Astrocyte of the spinal cord (primary cell): ENCODE measurements at regions not wholly inside any gene's neighbourhood (a gene's known extent, or its start where the extent isn't known, plus 50 kb on each side); places are given as distances from the start of the nearest gene placed in this dataset.

ENCODE experiments used
- DNase-seq: peaks from one replicate; pipeline ENCODE4 v3.0.0; 2011; ENCODE audit warnings: low read depth, low spot score
- H3K4me3 ChIP-seq: 2 replicates; pipeline ENCODE4 v1.5.1; 2011; ENCODE audit warnings: low read depth, mild to moderate bottlenecking, low read length, moderate library complexity
- CTCF ChIP-seq: IDR thresholded peaks from 2 replicates; pipeline ENCODE4 v1.5.1; 2012; ENCODE audit warnings: low read depth, mild to moderate bottlenecking, low read length, inconsistent platforms
- in situ Hi-C: cut with HindIII; loops from 2 replicates; pipeline ENCODE4 v1.10.0; 2017; ENCODE audit warnings: low sequenced_read_pairs

DNA sequence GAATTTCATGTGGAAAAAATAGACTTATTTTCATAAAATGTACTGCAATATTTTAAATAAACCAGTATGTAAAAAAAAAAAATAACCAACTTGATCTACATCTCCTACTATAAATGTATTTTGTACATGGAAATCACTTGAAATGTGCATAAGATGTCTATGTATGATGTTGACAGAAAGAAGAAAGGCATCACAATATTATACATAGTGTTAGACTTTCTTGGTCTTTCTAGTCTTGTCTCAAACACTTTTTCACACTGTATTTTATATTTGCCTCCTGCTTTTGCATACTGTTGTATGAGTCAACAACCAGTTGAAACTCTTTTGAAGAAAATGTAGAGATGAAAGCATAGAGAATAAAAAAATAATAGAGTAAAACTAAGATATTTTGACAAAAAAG lies 352.4 kb upstream of the MGAT4C start:
- in situ Hi-C loops, result no loop called here
- DNase-seq, result no peak
- TF ChIP-seq CTCF, result no peak
- H3K4me3 ChIP-seq, result no peak overlapping the region

DNA sequence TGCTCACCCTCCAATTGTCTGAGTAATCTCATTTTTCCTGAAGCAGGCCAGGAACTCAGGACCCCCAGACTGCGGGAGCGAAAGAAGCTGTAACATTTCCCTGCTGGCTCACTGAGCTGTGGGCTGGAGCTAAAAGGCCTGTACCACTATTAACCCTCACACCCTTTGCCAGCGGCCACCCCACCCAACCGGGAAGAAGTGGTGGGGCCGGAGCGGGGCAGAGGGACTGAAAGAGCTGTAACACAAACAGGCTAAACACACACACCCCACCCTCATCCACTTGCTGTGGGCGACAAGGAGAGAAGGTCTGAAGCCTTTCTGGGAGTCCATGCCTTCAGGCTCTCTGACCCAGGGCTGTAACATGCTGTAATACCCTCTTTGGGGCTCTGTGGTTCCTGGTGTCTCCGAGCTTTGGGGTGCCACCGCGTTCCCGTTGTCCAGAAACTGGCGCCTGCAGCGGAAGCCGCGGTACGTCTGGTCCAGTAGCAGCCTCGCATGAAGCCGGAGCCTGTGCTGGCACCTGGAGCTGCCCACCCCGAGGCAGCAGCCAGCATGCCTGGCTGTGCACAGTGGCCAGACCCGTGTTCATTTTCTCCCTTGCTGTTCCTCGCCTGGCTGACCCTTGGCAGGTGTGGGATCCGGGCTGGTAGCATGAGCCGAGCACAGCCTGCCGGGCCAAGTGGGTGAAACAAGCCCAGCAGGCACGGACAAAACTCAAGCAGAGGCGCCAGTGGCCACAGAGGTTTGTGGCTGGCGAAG lies 345.5 kb upstream of the MGAT4C start:
- no peak for DNase-seq
- H3K4me3 ChIP-seq, result no peak overlapping the region
- in situ Hi-C loops, result no loop called here
- no peak for TF ChIP-seq CTCF

DNA sequence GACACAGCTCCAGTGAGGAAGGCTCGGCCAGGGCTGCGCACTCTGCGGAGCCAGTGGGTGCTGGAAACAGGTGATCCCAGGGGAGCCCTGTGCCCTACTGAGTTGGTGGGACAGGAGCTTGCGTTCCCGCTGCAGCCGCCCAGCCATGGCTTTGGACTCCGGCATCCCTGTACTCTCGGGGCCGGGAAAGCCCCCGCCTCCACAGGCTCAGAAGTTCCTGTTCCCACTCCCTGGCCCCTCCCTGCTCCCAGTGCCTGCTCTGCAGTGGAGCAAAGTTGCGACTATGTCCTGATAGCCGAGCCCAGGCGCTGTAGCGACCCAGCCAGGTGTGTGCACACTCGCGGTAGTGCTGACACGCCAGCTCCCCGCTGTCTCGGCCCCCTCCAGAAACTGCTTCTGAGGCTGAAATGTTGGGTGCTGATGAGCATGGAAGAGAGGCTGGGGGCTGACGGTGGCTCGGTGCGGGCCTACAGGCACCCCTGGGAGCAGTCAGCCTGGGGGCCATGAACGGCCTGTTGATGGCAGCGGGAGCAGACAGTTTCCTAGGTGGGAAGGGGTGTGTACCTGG lies 344.6 kb upstream of the MGAT4C start:
- in situ Hi-C loops, result no loop called here
- DNase-seq, result no peak
- no peak for TF ChIP-seq CTCF
- H3K4me3 ChIP-seq, result no peak overlapping the region

DNA sequence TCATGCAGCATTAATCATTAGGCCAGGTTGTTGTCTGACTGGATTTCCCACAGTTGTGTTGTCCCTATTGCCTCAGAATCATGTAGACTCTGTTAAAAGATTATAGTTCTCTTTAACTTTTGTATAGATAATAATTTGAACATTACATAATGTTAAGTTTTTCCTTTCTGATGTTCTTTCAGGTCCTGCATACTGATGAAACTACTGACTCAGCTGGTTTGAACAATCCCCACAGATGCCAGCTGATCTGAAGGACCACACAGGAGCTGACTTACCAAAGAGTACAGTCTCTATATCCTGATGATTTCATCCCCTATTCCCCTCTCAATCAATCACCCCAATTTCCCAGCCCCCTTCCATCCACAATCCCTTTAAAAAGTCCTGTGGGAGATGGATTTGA lies 341.2 kb upstream of the MGAT4C start:
- no peak overlapping the region for H3K4me3 ChIP-seq
- no peak for TF ChIP-seq CTCF
- in situ Hi-C loops, result no loop called here
- DNase-seq, result no peak

- no peak for TF ChIP-seq CTCF
- H3K4me3 ChIP-seq, result no peak overlapping the region
- in situ Hi-C loops, result no loop called here
- DNase-seq, result no peak
These were observed 334.1 kb upstream of the MGAT4C start for GRCh38 chr12:86590296-86590695.

GRCh38 chr12:86574143-86574542 lies 318.0 kb upstream of the MGAT4C start:
- in situ Hi-C loops, result no loop called here
- no peak for DNase-seq
- H3K4me3 ChIP-seq, result no peak overlapping the region
- no peak for TF ChIP-seq CTCF
